ENCODE measurements at regions not wholly inside any gene's neighbourhood (a gene's known extent, or its start where the extent isn't known, plus 50 kb on each side); places are given as distances from the start of the nearest gene placed in this dataset.

- Histone ChIP-seq H3K36me3 (ENCODE audit: insufficient read depth, low read length) (no peaks in the 10 kb centered on the region), H3K4me1 (ENCODE audit: insufficient read depth, low read length) (no peaks in the 10 kb centered on the region), H3K27ac (ENCODE audit: low read depth, low read length) (no peak overlapping the region), H3K9me3 (ENCODE audit: low read length) (no peaks in the 10 kb centered on the region), H3K27me3 (ENCODE audit: insufficient read depth, low read length, poor library complexity, severe bottlenecking) (no peaks in the 10 kb centered on the region), H3K4me3 (ENCODE audit: low read length) (no peak overlapping the region)
- no peak overlapping the region for H3K27ac Mint-ChIP-seq
- H3K27me3 Mint-ChIP-seq: no peaks in the 10 kb centered on the region
- peaks cover 0 to 10% (median 9%) of the 10 kb centered on the region in 5 donors for H3K9me3 Mint-ChIP-seq
- CTCF ChIA-PET: no interaction called here
- H3K4me1 Mint-ChIP-seq: no peaks in the 10 kb centered on the region
- no peak overlapping the region for H3K4me3 Mint-ChIP-seq
- H3K36me3 Mint-ChIP-seq: peaks cover 0 to 6% (median 1%) of the 10 kb centered on the region in 3 donors
- POLR2A ChIA-PET: no interaction called here
- no peak for DNase-seq
Measured at GRCh38 chr6:81638366-81638765, 114.1 kb downstream of the TENT5A start.

- POLR2A ChIA-PET: no interaction called here
- no peaks in the 10 kb centered on the region for H3K27me3 Mint-ChIP-seq
Measured at GRCh38 chr6:81636930-81637568, 115.4 kb downstream of the TENT5A start.

GRCh38 chr6:81634155-81634880, 118.2 kb downstream of the TENT5A start:
- no peaks in the 10 kb centered on the region for H3K4me1 ChIP-seq (ENCODE audit: insufficient read depth, low read length)
- no peaks in the 10 kb centered on the region for H3K9me3 ChIP-seq (ENCODE audit: low read length)
- Mint-ChIP-seq H3K4me3 (no peak overlapping the region), H3K27me3 (no peaks in the 10 kb centered on the region), H3K36me3 (no peaks in the 10 kb centered on the region), H3K9me3 (peaks cover 8 to 16% (median 12%) of the 10 kb centered on the region in 5 donors), H3K27ac (no peak overlapping the region), H3K4me1 (no peaks in the 10 kb centered on the region)
- no peaks in the 10 kb centered on the region for H3K27me3 ChIP-seq (ENCODE audit: insufficient read depth, low read length, poor library complexity, severe bottlenecking)
- ChIA-PET CTCF (no interaction called here), POLR2A (no interaction called here)
- no peaks in the 10 kb centered on the region for H3K36me3 ChIP-seq (ENCODE audit: insufficient read depth, low read length)
- no peak overlapping the region for H3K4me3 ChIP-seq (ENCODE audit: low read length)
- H3K27ac ChIP-seq (ENCODE audit: low read depth, low read length): no peak overlapping the region
- DNase-seq: no peak

More at GRCh38 chr6:81636930-81637568, 115.4 kb downstream of the TENT5A start:
- Histone ChIP-seq H3K27me3 (ENCODE audit: insufficient read depth, low read length, poor library complexity, severe bottlenecking) (no peaks in the 10 kb centered on the region), H3K9me3 (ENCODE audit: low read length) (no peaks in the 10 kb centered on the region), H3K36me3 (ENCODE audit: insufficient read depth, low read length) (no peaks in the 10 kb centered on the region), H3K4me1 (ENCODE audit: insufficient read depth, low read length) (no peaks in the 10 kb centered on the region), H3K27ac (ENCODE audit: low read depth, low read length) (no peak overlapping the region), H3K4me3 (ENCODE audit: low read length) (no peak overlapping the region)
- peaks cover under 1 to 10% (median 8%) of the 10 kb centered on the region in 5 donors for H3K9me3 Mint-ChIP-seq
- no peak overlapping the region for H3K4me3 Mint-ChIP-seq
- DNase-seq: no peak
- peaks cover 0 to 6% (median 1%) of the 10 kb centered on the region in 3 donors for H3K36me3 Mint-ChIP-seq
- no peaks in the 10 kb centered on the region for H3K4me1 Mint-ChIP-seq
- H3K27ac Mint-ChIP-seq: no peak overlapping the region
- CTCF ChIA-PET: no interaction called here

- CTCF ChIA-PET: no interaction called here
- Histone ChIP-seq H3K27me3 (ENCODE audit: insufficient read depth, low read length, poor library complexity, severe bottlenecking) (no peaks in the 10 kb centered on the region), H3K4me1 (ENCODE audit: insufficient read depth, low read length) (no peaks in the 10 kb centered on the region), H3K4me3 (ENCODE audit: low read length) (no peak overlapping the region), H3K36me3 (ENCODE audit: insufficient read depth, low read length) (no peaks in the 10 kb centered on the region), H3K27ac (ENCODE audit: low read depth, low read length) (no peak overlapping the region), H3K9me3 (ENCODE audit: low read length) (no peaks in the 10 kb centered on the region)
- POLR2A ChIA-PET: no interaction called here
- Mint-ChIP-seq H3K27ac (no peak overlapping the region), H3K4me1 (no peaks in the 10 kb centered on the region), H3K9me3 (peaks cover 8 to 24% (median 12%) of the 10 kb centered on the region in 5 donors), H3K4me3 (no peak overlapping the region), H3K36me3 (no peaks in the 10 kb centered on the region), H3K27me3 (no peaks in the 10 kb centered on the region)
- no peak for DNase-seq
Measured at GRCh38 chr6:81633391-81633790, 119.1 kb downstream of the TENT5A start.

GRCh38 chr6:81630719-81631118, 121.8 kb downstream of the TENT5A start:
- no peaks in the 10 kb centered on the region for H3K36me3 ChIP-seq (ENCODE audit: insufficient read depth, low read length)

GRCh38 chr6:81625216-81625615, 127.3 kb downstream of the TENT5A start:
- Mint-ChIP-seq H3K4me3 (no peak overlapping the region), H3K4me1 (no peaks in the 10 kb centered on the region), H3K36me3 (no peaks in the 10 kb centered on the region), H3K27me3 (no peaks in the 10 kb centered on the region), H3K27ac (no peak overlapping the region), H3K9me3 (peaks cover 5 to 27% (median 8%) of the 10 kb centered on the region in 5 donors)
- POLR2A ChIA-PET: no interaction called here
- Histone ChIP-seq H3K4me1 (ENCODE audit: insufficient read depth, low read length) (no peaks in the 10 kb centered on the region), H3K27ac (ENCODE audit: low read depth, low read length) (no peak overlapping the region), H3K27me3 (ENCODE audit: insufficient read depth, low read length, poor library complexity, severe bottlenecking) (no peaks in the 10 kb centered on the region), H3K4me3 (ENCODE audit: low read length) (no peak overlapping the region), H3K9me3 (ENCODE audit: low read length) (no peaks in the 10 kb centered on the region), H3K36me3 (ENCODE audit: insufficient read depth, low read length) (no peaks in the 10 kb centered on the region)
- CTCF ChIA-PET: no interaction called here
- no peak for DNase-seq

More at GRCh38 chr6:81630719-81631118, 121.8 kb downstream of the TENT5A start:
- CTCF ChIA-PET: no interaction called here
- Mint-ChIP-seq H3K27ac (no peak overlapping the region), H3K4me3 (no peak overlapping the region), H3K36me3 (no peaks in the 10 kb centered on the region), H3K4me1 (no peaks in the 10 kb centered on the region), H3K27me3 (no peaks in the 10 kb centered on the region), H3K9me3 (peaks cover 8 to 33% (median 14%) of the 10 kb centered on the region in 5 donors)
- Histone ChIP-seq H3K4me3 (ENCODE audit: low read length) (no peak overlapping the region), H3K4me1 (ENCODE audit: insufficient read depth, low read length) (no peaks in the 10 kb centered on the region), H3K27ac (ENCODE audit: low read depth, low read length) (no peak overlapping the region), H3K27me3 (ENCODE audit: insufficient read depth, low read length, poor library complexity, severe bottlenecking) (no peaks in the 10 kb centered on the region), H3K9me3 (ENCODE audit: low read length) (no peaks in the 10 kb centered on the region)
- no peak for DNase-seq
- POLR2A ChIA-PET: no interaction called here

- Histone ChIP-seq H3K4me3 (ENCODE audit: low read length) (no peak overlapping the region), H3K9me3 (ENCODE audit: low read length) (no peaks in the 10 kb centered on the region), H3K27me3 (ENCODE audit: insufficient read depth, low read length, poor library complexity, severe bottlenecking) (no peaks in the 10 kb centered on the region), H3K36me3 (ENCODE audit: insufficient read depth, low read length) (no peaks in the 10 kb centered on the region), H3K27ac (ENCODE audit: low read depth, low read length) (no peak overlapping the region), H3K4me1 (ENCODE audit: insufficient read depth, low read length) (no peaks in the 10 kb centered on the region)
- ChIA-PET CTCF (no interaction called here), POLR2A (no interaction called here)
- no peak overlapping the region for H3K27ac Mint-ChIP-seq
- no peaks in the 10 kb centered on the region for H3K4me1 Mint-ChIP-seq
- H3K36me3 Mint-ChIP-seq: no peaks in the 10 kb centered on the region
- no peak overlapping the region for H3K4me3 Mint-ChIP-seq
- peaks cover 5 to 25% (median 9%) of the 10 kb centered on the region in 5 donors for H3K9me3 Mint-ChIP-seq
- no peaks in the 10 kb centered on the region for H3K27me3 Mint-ChIP-seq
- no peak for DNase-seq
Measured at GRCh38 chr6:81624453-81624852, 128.0 kb downstream of the TENT5A start.

GRCh38 chr6:81623106-81623759, 129.2 kb downstream of the TENT5A start:
- CTCF ChIA-PET: no interaction called here
- no peaks in the 10 kb centered on the region for H3K36me3 ChIP-seq (ENCODE audit: insufficient read depth, low read length)
- Mint-ChIP-seq H3K9me3 (peaks cover 5 to 15% (median 8%) of the 10 kb centered on the region in 5 donors), H3K27me3 (no peaks in the 10 kb centered on the region), H3K36me3 (no peaks in the 10 kb centered on the region), H3K27ac (no peak overlapping the region), H3K4me1 (no peaks in the 10 kb centered on the region), H3K4me3 (no peak overlapping the region)
- POLR2A ChIA-PET: no interaction called here
- no peak overlapping the region for H3K27ac ChIP-seq (ENCODE audit: low read depth, low read length)
- H3K4me3 ChIP-seq (ENCODE audit: low read length): no peak overlapping the region
- no peaks in the 10 kb centered on the region for H3K9me3 ChIP-seq (ENCODE audit: low read length)
- no peak for DNase-seq
- no peaks in the 10 kb centered on the region for H3K4me1 ChIP-seq (ENCODE audit: insufficient read depth, low read length)
- H3K27me3 ChIP-seq (ENCODE audit: insufficient read depth, low read length, poor library complexity, severe bottlenecking): no peaks in the 10 kb centered on the region

Data from CD8-positive, alpha-beta memory T cell (primary cell).